ENCODE measurements at regions not wholly inside any gene's neighbourhood (a gene's known extent, or its start where the extent isn't known, plus 50 kb on each side); places are given as distances from the start of the nearest gene placed in this dataset.
"Not testable (repeated sequence)": the region's sequence is repeated elsewhere in the genome, so short reads cannot be mapped to it uniquely, and the experiment has no call there.

GRCh38 chr9:102416251-102416650, 578.9 kb upstream of the CYLC2 start:
- DNase-seq; CTCF ChIA-PET; intact Hi-C loops (cut with micrococcal nuclease); H3K27ac Mint-ChIP-seq; H3K27me3 Mint-ChIP-seq; POLR2A ChIA-PET; H3K4me3 Mint-ChIP-seq; H3K4me1 Mint-ChIP-seq (ENCODE audit: low read depth); H3K36me3 Mint-ChIP-seq: not testable (repeated sequence)
- H3K9me3 Mint-ChIP-seq = peaks cover 43% of the 10 kb centered on the region

- ChIA-PET POLR2A (no interaction called here), CTCF (no interaction called here)
- H3K4me3 Mint-ChIP-seq = no peak overlapping the region
- H3K27me3 Mint-ChIP-seq = no peaks in the 10 kb centered on the region
- DNase-seq = no peak
- H3K27ac Mint-ChIP-seq = no peak overlapping the region
- no peaks in the 10 kb centered on the region for H3K36me3 Mint-ChIP-seq
- H3K9me3 Mint-ChIP-seq = peaks cover 17% of the 10 kb centered on the region
- intact Hi-C loops (cut with micrococcal nuclease) = no loop called here
- H3K4me1 Mint-ChIP-seq (ENCODE audit: low read depth) = no peaks in the 10 kb centered on the region
These were observed 589.8 kb upstream of the CYLC2 start for GRCh38 chr9:102405218-102405867.

GRCh38 chr9:102403514-102403913, 591.6 kb upstream of the CYLC2 start:
- CTCF ChIA-PET = no interaction called here
- DNase-seq = no peak
- intact Hi-C loops (cut with micrococcal nuclease) = no loop called here
- H3K27ac Mint-ChIP-seq = no peak overlapping the region
- H3K36me3 Mint-ChIP-seq = no peaks in the 10 kb centered on the region
- peaks cover 16% of the 10 kb centered on the region for H3K9me3 Mint-ChIP-seq
- no peaks in the 10 kb centered on the region for H3K4me1 Mint-ChIP-seq (ENCODE audit: low read depth)
- H3K27me3 Mint-ChIP-seq = no peaks in the 10 kb centered on the region
- no peak overlapping the region for H3K4me3 Mint-ChIP-seq
- POLR2A ChIA-PET = no interaction called here

- H3K36me3 Mint-ChIP-seq = no peaks in the 10 kb centered on the region
- no peak for DNase-seq
- ChIA-PET POLR2A (no interaction called here), CTCF (no interaction called here)
- H3K4me3 Mint-ChIP-seq = no peak overlapping the region
- no peak overlapping the region for H3K27ac Mint-ChIP-seq
- intact Hi-C loops (cut with micrococcal nuclease) = no loop called here
- peaks cover 10% of the 10 kb centered on the region for H3K9me3 Mint-ChIP-seq
- H3K27me3 Mint-ChIP-seq = no peaks in the 10 kb centered on the region
- no peaks in the 10 kb centered on the region for H3K4me1 Mint-ChIP-seq (ENCODE audit: low read depth)
These were observed 596.9 kb upstream of the CYLC2 start for GRCh38 chr9:102398205-102398604.

GRCh38 chr9:102385620-102386019, 609.5 kb upstream of the CYLC2 start:
- intact Hi-C loops (cut with micrococcal nuclease); CTCF ChIA-PET; H3K4me3 Mint-ChIP-seq; DNase-seq; H3K4me1 Mint-ChIP-seq (ENCODE audit: low read depth); H3K27ac Mint-ChIP-seq; H3K36me3 Mint-ChIP-seq; POLR2A ChIA-PET; H3K27me3 Mint-ChIP-seq: not testable (repeated sequence)
- H3K9me3 Mint-ChIP-seq = peaks cover 11% of the 10 kb centered on the region

- intact Hi-C loops (cut with micrococcal nuclease) = no loop called here
- Mint-ChIP-seq H3K4me3 (no peak overlapping the region), H3K4me1 (ENCODE audit: low read depth) (no peaks in the 10 kb centered on the region), H3K27ac (no peak overlapping the region), H3K36me3 (no peaks in the 10 kb centered on the region), H3K9me3 (peaks cover 12% of the 10 kb centered on the region), H3K27me3 (no peaks in the 10 kb centered on the region)
- DNase-seq = no peak
- ChIA-PET CTCF (no interaction called here), POLR2A (no interaction called here)
These were observed 624.2 kb upstream of the GRIN3A start for GRCh38 chr9:102362470-102363132.

- CTCF ChIA-PET = no interaction called here
- POLR2A ChIA-PET = no interaction called here
- H3K36me3 Mint-ChIP-seq = no peaks in the 10 kb centered on the region
- DNase-seq = no peak
- intact Hi-C loops (cut with micrococcal nuclease) = no loop called here
- no peaks in the 10 kb centered on the region for H3K4me1 Mint-ChIP-seq (ENCODE audit: low read depth)
- H3K27me3 Mint-ChIP-seq = no peaks in the 10 kb centered on the region
- no peak overlapping the region for H3K4me3 Mint-ChIP-seq
- no peak overlapping the region for H3K27ac Mint-ChIP-seq
- H3K9me3 Mint-ChIP-seq = peaks cover 24% of the 10 kb centered on the region
These were observed 622.4 kb upstream of the GRIN3A start for GRCh38 chr9:102360846-102361245.

- intact Hi-C loops (cut with micrococcal nuclease) = no loop called here
- CTCF ChIA-PET = no interaction called here
- no peak for DNase-seq
- Mint-ChIP-seq H3K9me3 (peaks cover 26% of the 10 kb centered on the region), H3K27me3 (no peaks in the 10 kb centered on the region), H3K27ac (no peak overlapping the region), H3K4me1 (ENCODE audit: low read depth) (no peaks in the 10 kb centered on the region), H3K4me3 (no peak overlapping the region), H3K36me3 (no peaks in the 10 kb centered on the region)
- POLR2A ChIA-PET = no interaction called here
These were observed 617.5 kb upstream of the GRIN3A start for GRCh38 chr9:102355982-102356381.

- H3K9me3 Mint-ChIP-seq = peaks cover 24% of the 10 kb centered on the region
- no peaks in the 10 kb centered on the region for H3K27me3 Mint-ChIP-seq
- H3K27ac Mint-ChIP-seq = no peak overlapping the region
- ChIA-PET POLR2A (no interaction called here), CTCF (no interaction called here)
- no peak overlapping the region for H3K4me3 Mint-ChIP-seq
- no peaks in the 10 kb centered on the region for H3K4me1 Mint-ChIP-seq (ENCODE audit: low read depth)
- intact Hi-C loops (cut with micrococcal nuclease) = no loop called here
- DNase-seq = no peak
- H3K36me3 Mint-ChIP-seq = no peaks in the 10 kb centered on the region
These were observed 615.6 kb upstream of the GRIN3A start for GRCh38 chr9:102354041-102354440.

GRCh38 chr9:102337471-102337870, 599.0 kb upstream of the GRIN3A start:
- POLR2A ChIA-PET; intact Hi-C loops (cut with micrococcal nuclease); H3K9me3 Mint-ChIP-seq; CTCF ChIA-PET; H3K27ac Mint-ChIP-seq; H3K27me3 Mint-ChIP-seq; H3K36me3 Mint-ChIP-seq; DNase-seq; H3K4me1 Mint-ChIP-seq (ENCODE audit: low read depth); H3K4me3 Mint-ChIP-seq: not testable (repeated sequence)

- intact Hi-C loops (cut with micrococcal nuclease) = no loop called here
- DNase-seq = no peak
- H3K4me1 Mint-ChIP-seq (ENCODE audit: low read depth) = no peaks in the 10 kb centered on the region
- ChIA-PET POLR2A (no interaction called here), CTCF (no interaction called here)
- H3K36me3 Mint-ChIP-seq = no peaks in the 10 kb centered on the region
- peaks cover 18% of the 10 kb centered on the region for H3K9me3 Mint-ChIP-seq
- no peak overlapping the region for H3K27ac Mint-ChIP-seq
- H3K4me3 Mint-ChIP-seq = no peak overlapping the region
- H3K27me3 Mint-ChIP-seq = no peaks in the 10 kb centered on the region
These were observed 570.9 kb upstream of the GRIN3A start for GRCh38 chr9:102309379-102309778.

- Mint-ChIP-seq H3K4me3 (no peak overlapping the region), H3K4me1 (ENCODE audit: low read depth) (no peaks in the 10 kb centered on the region), H3K27ac (no peak overlapping the region), H3K27me3 (no peaks in the 10 kb centered on the region), H3K9me3 (peaks cover 16% of the 10 kb centered on the region), H3K36me3 (no peaks in the 10 kb centered on the region)
- DNase-seq = no peak
- intact Hi-C loops (cut with micrococcal nuclease) = no loop called here
- CTCF ChIA-PET = no interaction called here
- POLR2A ChIA-PET = no interaction called here
These were observed 556.7 kb upstream of the GRIN3A start for GRCh38 chr9:102295188-102295587.

- intact Hi-C loops (cut with micrococcal nuclease) = no loop called here
- POLR2A ChIA-PET = no interaction called here
- H3K4me1 Mint-ChIP-seq (ENCODE audit: low read depth) = no peaks in the 10 kb centered on the region
- no peak for DNase-seq
- H3K36me3 Mint-ChIP-seq = no peaks in the 10 kb centered on the region
- CTCF ChIA-PET = no interaction called here
- no peaks in the 10 kb centered on the region for H3K27me3 Mint-ChIP-seq
- H3K9me3 Mint-ChIP-seq = peaks cover 5% of the 10 kb centered on the region
- H3K4me3 Mint-ChIP-seq = no peak overlapping the region
- H3K27ac Mint-ChIP-seq = no peak overlapping the region
These were observed 535.5 kb upstream of the GRIN3A start for GRCh38 chr9:102273952-102274351.
